ENCODE measurements at regions not wholly inside any gene's neighbourhood (a gene's known extent, or its start where the extent isn't known, plus 50 kb on each side); places are given as distances from the start of the nearest gene placed in this dataset.

- no peak overlapping the region for H3K4me3 Mint-ChIP-seq
- H3K4me1 Mint-ChIP-seq = no peaks in the 10 kb centered on the region
- H3K27ac Mint-ChIP-seq = no peak overlapping the region
- TF ChIP-seq CTCF (IDR thresholded peaks at IDR 0.05; ENCODE audit: unreplicated experiment in 3 of 3) = no peak
- peaks cover under 1% of the 10 kb centered on the region for H3K9me3 Mint-ChIP-seq
- H3K36me3 Mint-ChIP-seq (ENCODE audit: low read depth) = no peaks in the 10 kb centered on the region
- H3K27me3 Mint-ChIP-seq (ENCODE audit: low read depth) = no peaks in the 10 kb centered on the region
Observed at GRCh38 chr13:105414639-105415038, 1120.8 kb downstream of the EFNB2 start.

- no peaks in the 10 kb centered on the region for H3K4me1 Mint-ChIP-seq
- no peak overlapping the region for H3K27ac Mint-ChIP-seq
- no peaks in the 10 kb centered on the region for H3K36me3 Mint-ChIP-seq (ENCODE audit: low read depth)
- peaks cover 3% of the 10 kb centered on the region for H3K9me3 Mint-ChIP-seq
- H3K27me3 Mint-ChIP-seq (ENCODE audit: low read depth) = no peaks in the 10 kb centered on the region
- H3K4me3 Mint-ChIP-seq = no peak overlapping the region
- no peak for TF ChIP-seq CTCF (IDR thresholded peaks at IDR 0.05; ENCODE audit: unreplicated experiment in 3 of 3)
Observed at GRCh38 chr13:105412171-105412570, 1123.3 kb downstream of the EFNB2 start.

GRCh38 chr13:105410602-105411001, 1124.9 kb downstream of the EFNB2 start:
- H3K9me3 Mint-ChIP-seq = peaks cover 3% of the 10 kb centered on the region
- peak in 1 of 3 experiments; percentile 47 for TF ChIP-seq CTCF (IDR thresholded peaks at IDR 0.05; ENCODE audit: unreplicated experiment in 3 of 3)
- no peak overlapping the region for H3K4me3 Mint-ChIP-seq
- H3K27ac Mint-ChIP-seq = no peak overlapping the region
- no peaks in the 10 kb centered on the region for H3K4me1 Mint-ChIP-seq
- H3K27me3 Mint-ChIP-seq (ENCODE audit: low read depth) = no peaks in the 10 kb centered on the region
- no peaks in the 10 kb centered on the region for H3K36me3 Mint-ChIP-seq (ENCODE audit: low read depth)

- Mint-ChIP-seq H3K4me3 (no peak overlapping the region), H3K9me3 (peaks cover 3% of the 10 kb centered on the region), H3K36me3 (ENCODE audit: low read depth) (no peaks in the 10 kb centered on the region), H3K4me1 (no peaks in the 10 kb centered on the region), H3K27me3 (ENCODE audit: low read depth) (no peaks in the 10 kb centered on the region), H3K27ac (no peak overlapping the region)
- no peak for TF ChIP-seq CTCF (IDR thresholded peaks at IDR 0.05; ENCODE audit: unreplicated experiment in 3 of 3)
Observed at GRCh38 chr13:105406551-105406950, 1128.9 kb downstream of the EFNB2 start.

- TF ChIP-seq CTCF (IDR thresholded peaks at IDR 0.05; ENCODE audit: unreplicated experiment in 3 of 3) = no peak
- Mint-ChIP-seq H3K27ac (peak overlapping the region in 1 of 3 experiments; percentile 18), H3K9me3 (no peaks in the 10 kb centered on the region), H3K27me3 (ENCODE audit: low read depth) (no peaks in the 10 kb centered on the region), H3K36me3 (ENCODE audit: low read depth) (no peaks in the 10 kb centered on the region), H3K4me1 (no peaks in the 10 kb centered on the region), H3K4me3 (no peak overlapping the region)
Observed at GRCh38 chr13:105403086-105403485, 1132.4 kb downstream of the EFNB2 start.

GRCh38 chr13:105395041-105395440, 1140.4 kb downstream of the EFNB2 start:
- Mint-ChIP-seq H3K4me1 (no peaks in the 10 kb centered on the region), H3K4me3 (no peak overlapping the region), H3K27me3 (ENCODE audit: low read depth) (no peaks in the 10 kb centered on the region), H3K36me3 (ENCODE audit: low read depth) (no peaks in the 10 kb centered on the region), H3K27ac (no peak overlapping the region), H3K9me3 (no peaks in the 10 kb centered on the region)
- TF ChIP-seq CTCF (IDR thresholded peaks at IDR 0.05; ENCODE audit: unreplicated experiment in 3 of 3) = no peak
